ENCODE measurements at regions not wholly inside any gene's neighbourhood (a gene's known extent, or its start where the extent isn't known, plus 50 kb on each side); places are given as distances from the start of the nearest gene placed in this dataset.

GRCh38 chr2:21288739-21289520 lies 165.2 kb downstream of the TDRD15 start:
- no peak for TF ChIP-seq CTCF (IDR thresholded peaks at IDR 0.05)
- TF ChIP-seq EZH2phosphoT487 (IDR thresholded peaks at IDR 0.05): no peak
